NCI-H2171 treated with DMSO at 0.1 percent for 48 hours (cell line): ENCODE measurements at regions not wholly inside any gene's neighbourhood (a gene's known extent, or its start where the extent isn't known, plus 50 kb on each side); places are given as distances from the start of the nearest gene placed in this dataset.
A peak's percentile ranks its signal among the peaks of the same experiment; 100 is the strongest.
"Not testable (repeated sequence)": the region's sequence is repeated elsewhere in the genome, so short reads cannot be mapped to it uniquely, and the experiment has no call there.

Source experiments
- DNase-seq: peaks from one replicate; lab custom pipeline; 2025; lab: John Stamatoyannopoulos, UW

DNA sequence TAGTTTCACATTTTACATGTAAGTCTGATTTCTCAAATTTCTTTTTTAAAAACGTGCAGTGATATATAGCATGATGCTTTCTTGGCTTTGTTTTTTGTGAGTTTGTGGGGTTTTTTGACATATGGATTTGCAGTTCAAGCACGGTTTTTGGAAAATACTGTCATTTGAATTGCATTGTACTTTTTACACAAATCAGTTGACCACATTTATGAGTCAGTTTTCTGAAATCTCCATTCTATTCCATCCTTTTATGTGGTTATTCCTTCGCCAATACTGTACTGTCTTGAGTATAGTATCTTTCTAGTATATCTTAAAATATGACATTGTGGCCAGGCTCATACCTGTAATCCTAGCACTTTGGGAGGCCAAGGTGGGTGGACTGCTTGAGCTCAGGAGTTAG is 890.0 kb upstream of the CITED2 start:
- no peak for DNase-seq

DNA sequence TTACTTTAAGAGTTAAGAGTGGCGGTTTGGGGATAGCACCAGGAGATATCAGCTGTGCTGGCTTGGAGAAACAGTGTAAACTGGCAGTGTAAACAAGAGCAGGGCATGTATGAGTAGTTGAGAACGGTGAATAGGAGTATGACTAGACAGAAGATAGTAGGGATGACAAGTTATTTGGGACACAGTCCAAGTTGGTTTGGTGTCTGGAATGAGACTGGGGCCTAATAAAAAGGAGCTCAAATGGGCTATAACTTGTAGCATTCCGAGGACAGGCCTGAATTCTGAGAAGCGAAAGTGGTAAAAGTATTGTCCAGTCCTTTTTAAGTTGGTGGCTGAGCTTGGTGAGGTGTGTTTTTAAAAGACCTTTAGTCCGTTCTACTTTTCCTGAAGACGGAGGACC is 883.9 kb upstream of the CITED2 start:
- not testable (repeated sequence) for DNase-seq

DNA sequence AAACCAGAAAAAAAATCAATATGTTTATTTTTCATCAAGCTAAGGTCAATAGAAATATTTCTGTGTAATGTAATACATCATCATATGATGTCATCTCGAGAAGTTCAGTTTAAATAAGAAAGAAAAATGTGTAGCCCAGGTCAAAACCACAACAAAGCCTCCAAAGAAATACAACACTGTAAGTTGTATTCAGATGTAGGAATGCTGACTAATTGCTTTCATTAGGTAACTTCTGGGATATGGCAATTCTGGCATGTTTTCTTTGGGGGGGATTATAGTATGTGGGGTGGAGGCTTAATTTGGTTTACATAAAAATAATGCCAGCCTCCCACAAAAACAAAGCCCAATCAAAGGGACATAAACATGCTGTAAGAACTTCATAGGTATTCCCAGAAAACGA is 881.8 kb upstream of the CITED2 start:
- DNase-seq, result peak; percentile 13

DNA sequence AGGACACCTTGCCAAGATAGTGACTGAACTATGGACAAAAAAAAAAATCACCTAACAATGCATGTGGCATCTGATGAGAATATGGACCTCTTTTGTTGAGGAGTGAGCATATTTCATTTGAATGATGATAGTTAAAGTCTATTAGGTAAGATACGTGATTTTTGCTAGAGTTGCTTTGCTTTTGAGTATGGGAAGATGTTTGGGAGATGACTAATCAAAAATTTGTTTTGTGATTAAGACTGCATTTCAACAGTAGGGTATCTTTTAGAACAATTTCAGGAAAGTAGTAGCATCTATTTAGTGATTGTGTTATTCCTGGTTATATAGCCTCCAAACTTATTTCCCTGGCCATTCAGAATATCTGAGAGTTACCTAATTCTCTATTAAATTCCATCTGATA is 878.6 kb upstream of the CITED2 start:
- DNase-seq, result no peak

DNA sequence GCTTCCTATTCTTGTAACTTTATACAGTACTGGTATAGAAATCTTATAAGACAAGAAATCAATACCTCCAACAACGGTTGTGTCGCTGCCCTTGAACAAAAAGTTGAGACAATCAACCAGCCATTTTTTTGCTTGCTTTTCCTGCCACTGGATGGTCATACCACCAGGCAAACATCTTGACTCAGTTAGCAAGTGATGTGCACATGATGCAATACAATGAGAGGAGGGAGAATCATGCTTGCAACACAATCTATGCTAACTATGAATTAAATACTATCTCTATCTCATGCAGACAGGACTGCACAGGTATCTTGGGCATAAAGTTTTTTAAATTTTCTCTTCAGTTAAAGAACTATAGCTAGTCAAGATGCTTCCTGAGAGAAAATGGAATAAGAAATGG is 877.7 kb upstream of the CITED2 start:
- no peak for DNase-seq

DNA sequence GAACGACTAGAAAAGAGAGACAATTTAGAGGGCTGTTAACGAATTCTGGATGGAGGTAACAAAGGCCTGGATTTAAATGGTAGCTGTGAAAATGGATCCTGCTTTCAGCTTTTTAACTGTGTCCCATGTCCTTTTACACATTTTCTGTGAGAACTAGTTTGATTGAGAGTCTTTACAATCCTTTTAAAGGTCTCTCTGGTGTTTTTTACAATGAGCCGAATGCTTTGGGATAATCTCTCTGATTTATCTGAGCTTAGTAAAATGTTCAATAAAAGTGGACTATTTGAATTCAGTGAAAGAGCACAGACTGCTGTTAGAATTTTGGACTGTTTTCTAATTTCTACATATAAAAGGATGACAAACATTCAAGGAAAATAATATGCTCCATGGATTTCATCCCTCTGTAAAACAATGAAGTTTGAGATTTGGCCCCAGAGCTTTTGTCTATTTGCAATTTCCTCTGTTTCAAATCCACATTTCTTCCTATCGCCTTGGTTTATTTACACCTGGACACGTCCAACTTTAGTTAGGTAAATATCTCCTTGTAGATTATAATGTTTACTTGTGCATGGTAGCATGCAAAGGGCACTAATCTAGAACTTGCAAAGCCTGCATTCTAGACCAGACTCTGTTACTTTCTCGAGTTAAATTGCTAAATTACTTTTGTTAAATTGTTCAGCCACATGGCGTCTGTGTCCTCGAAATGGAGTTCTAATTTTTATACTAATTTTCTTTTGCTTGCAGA is 871.0 kb upstream of the CITED2 start:
- DNase-seq, result no peak

DNA sequence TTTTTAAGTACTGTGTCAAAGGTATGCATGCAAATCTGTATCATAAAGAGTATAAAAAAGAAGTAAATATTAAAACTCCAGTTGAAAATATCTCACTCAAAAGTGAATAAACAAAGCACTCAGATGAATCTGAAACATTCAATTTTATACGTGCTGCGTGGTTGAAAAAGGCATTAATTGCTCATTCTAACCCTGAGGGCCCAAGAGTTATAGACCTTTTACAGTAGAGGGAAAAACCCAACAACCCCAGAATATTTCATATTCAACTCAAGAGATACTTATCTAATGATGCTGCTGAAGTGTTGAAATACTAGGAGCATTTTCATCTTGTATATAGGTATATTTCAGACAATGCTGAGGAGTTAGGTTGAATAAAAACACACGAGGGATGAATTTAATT is 862.8 kb upstream of the CITED2 start:
- no peak for DNase-seq

DNA sequence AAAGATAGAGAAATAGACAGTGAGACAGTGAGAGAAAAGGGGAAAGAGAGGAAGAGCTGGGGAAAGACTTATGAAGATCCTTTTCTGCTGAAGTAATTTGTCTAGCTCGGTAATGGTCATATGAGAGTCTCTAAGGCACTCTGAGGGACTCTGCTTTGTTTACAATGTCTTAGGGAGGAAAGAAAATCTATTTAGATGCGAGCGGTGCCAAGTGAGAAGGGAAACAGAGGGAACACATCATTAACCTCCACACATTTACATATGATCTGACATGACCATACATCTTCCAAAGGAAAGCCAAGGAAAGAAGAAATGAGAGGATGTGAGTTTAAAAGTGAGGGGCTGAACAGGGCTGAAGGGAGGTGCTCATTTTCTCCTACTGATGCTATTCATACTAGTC is 862.3 kb upstream of the CITED2 start:
- no peak for DNase-seq

DNA sequence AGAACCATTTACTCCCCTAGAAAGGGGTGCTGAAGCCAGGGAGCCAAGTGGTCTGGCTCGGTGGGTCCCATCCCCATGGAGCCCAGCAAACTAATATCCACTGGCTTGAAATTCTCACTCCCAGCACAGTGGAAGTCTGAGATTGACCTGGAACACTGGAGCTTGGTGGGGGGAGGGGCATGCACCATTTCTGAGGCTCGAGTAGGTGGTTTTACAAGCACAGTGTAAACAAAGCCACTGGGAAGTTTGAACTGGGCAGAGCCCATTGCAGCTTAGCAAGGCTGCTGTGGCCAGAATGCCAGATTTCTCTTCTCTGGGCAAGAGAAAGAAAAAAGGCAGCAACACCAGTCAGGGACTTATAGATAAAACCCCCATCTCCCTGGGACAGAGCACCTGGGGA is 855.8 kb upstream of the CITED2 start:
- DNase-seq, result no peak

DNA sequence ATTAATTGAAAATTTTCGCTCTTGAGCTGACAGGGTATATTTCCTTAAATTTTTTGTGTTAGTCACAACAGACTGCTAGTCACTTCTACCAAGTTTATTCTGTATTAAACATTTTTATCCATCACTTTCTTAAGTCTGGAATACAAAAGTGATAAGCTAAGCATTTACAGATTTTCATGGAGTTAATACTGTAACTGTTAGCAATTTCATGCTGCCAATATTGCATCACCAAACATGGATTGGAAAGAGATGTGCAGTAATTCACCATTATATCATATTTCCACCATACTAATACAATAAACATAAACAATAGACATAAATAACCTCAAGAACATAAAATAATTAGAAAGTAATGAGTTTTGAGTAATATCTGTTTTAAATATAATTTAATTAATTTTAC is 854.0 kb upstream of the CITED2 start:
- DNase-seq, result no peak

DNA sequence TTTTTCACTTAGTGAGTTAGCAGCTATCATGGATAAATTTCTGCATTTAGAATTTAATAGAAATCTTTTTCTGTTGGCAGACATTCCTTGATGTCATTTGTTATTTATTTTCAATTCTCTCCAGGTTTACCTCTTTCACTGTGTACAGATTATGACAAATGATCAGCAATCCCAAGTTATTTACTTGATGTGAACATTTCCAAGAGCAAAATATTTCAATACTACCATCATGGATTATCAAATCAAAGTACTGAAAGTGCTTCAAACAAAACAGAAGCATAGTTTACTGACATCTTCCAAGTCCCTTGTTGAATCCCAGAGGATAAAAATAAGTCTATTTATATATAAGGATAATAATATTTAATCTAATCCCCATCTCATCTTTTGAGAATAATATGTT is 852.2 kb upstream of the CITED2 start:
- DNase-seq, result no peak

DNA sequence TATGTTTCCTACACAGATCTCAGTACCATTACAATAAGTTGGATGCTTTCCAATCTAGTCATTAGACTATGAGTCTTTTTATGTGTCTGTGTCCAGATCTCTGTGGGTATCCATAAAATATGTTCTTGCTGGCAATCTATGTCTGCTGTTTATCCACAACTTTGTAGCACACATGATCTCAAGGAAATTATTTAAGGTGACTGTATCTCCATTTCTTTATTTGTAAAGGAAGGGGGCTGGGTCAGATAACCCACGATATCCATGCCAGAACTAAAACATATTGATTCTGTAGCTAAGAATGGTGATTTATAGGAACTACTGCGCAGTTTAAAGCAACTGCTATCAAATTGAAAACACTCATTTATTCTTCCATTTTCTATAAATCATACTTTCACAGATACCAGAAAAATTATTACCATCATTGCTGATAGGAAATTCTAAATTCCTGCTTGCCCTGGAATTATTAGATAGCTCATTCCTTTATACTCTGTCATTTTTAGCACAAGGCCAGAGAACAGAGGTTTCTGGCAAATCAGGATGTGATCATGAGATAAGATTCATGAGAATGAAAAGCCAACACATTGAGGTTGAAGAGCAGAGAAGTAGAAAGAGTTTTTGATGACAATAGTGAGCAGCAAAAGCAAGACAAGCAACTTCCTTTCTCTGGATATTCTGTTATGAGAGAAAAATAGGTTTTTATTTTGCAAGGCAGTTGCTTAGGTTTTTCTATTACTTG is 851.4 kb upstream of the CITED2 start:
- DNase-seq, result no peak

DNA sequence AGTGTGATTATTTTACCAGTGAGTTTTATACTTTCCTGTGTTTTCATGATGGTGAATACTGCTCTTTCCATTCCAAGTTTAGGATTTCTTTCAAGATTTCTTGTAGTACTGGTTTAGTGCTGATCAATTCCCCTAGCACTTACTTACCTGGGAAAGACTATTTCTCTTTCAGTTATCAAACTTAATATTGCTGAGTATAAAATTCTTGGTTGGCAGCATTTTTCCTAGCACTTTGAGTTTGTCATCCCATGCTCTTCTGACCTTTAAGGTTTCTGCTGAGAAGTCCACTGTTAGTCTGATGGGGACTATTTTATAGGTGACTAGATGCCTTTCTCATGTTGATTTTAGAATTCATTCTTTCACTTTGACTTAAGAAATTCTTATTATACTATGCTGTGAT is 842.8 kb upstream of the CITED2 start:
- DNase-seq, result no peak

DNA sequence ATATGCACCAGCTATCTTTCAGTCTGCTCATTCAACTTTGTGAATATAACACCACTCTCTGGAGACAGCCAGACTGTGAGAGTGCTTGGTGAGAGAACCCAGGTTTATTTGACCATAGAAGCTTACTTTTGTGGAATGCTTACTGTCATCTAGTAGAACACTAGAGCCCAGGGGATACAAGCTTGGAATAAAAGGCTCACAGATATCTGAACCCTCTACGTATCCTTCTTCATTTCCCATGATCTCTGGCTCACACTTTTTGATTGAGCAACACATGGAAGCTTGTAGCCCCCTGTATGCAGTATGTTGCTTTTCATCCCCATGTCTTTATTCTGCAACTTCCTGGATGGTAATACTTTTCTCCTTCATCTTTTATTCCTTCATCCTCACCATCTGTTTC is 835.3 kb upstream of the CITED2 start:
- peak; percentile 76 for DNase-seq

DNA sequence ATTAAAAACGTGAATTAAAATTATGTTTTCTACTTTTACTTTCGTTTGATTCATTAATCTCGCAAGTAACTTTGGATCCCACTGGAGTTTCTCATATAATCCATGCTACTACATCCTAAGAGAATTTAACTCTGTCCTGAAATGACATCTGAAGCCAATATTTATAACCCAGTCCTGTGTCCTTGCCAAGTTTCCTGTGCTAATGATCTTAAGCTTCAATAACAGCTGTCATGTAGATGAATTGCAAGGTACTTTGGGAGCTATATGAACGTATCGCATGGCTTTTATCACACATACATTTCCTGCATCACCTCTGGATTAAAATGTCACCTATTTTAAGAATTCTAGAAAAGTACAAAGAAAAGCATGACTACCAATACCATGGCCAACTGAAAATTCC is 833.8 kb upstream of the CITED2 start:
- peak; percentile 97 for DNase-seq

DNA sequence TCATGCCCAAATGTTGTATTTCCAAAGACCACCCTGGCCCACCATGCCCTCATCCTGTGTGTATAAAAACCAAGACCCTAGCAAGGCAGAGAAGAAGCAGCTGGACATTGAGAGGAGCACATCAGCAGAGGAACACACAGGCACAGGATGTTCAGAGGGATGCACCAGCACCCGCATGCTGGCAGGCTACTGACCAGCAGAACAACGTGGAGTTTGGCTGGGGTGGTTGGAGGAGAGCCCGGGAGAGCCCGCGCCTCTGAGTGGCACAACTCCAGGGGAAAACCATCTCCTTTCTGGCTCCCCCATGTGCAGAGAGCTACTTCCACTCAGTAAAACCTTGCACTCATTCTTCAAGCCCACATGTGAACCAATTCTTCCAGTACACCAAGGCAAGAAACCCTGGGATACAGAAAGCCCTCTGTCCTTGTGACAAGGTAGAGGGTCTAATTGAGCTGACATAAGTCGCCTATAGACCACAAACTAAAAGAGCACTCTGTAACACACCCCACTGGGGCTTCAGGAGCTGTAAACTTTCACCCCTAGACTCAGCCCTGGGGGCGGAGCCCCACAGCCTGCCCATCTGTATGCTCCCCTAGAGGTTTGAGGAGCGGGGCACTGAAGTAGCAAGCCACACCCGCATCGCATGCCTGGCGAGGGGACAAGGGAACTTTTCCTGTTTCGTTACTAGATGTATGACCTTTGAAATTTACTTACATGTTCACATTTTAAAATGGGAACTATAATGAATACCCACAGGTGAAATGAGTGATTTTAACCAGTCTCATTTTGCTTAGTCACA is 831.5 kb upstream of the CITED2 start:
- no peak for DNase-seq

DNA sequence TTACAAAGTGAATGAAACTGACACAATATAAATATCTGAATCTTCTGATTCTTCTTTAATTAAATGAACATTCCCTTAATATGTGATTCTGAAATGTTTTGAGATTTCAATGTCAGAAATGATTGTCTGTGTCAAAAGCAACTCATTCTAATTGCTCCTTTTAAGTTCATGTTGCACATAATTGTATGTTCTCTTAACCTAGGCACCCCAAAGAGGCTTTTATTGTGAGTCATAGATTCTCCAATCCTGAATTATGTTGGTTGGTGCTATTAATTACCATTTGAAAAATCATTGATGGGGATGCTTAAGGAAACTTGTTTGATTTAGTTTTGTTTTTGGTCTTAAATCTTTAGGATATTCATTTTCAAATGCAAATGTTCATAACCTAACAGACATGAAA is 829.7 kb upstream of the CITED2 start:
- DNase-seq, result no peak

DNA sequence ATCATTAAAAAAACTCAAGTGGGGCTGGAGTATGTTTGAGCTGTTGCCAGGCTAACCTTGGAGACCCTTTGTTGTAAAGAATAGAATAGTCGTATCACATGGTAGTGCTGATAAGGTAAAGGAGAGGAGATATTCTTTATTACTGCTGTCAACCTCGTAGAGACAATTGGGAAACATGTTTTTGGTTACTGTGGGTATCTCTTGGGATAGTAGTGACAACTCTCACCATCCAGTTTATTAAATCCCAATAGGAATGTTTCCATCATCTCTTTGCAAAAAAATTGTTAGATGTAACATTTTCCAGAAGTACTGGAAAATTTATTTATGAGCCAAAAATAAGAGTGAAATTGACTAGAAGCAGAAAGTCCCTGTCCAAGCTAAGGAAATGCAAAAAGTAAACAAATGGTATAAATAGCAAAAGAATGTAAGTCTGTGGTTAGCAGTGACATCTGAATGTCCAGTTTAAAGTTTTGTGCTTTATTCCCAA is 829.3 kb upstream of the CITED2 start:
- no peak for DNase-seq

DNA sequence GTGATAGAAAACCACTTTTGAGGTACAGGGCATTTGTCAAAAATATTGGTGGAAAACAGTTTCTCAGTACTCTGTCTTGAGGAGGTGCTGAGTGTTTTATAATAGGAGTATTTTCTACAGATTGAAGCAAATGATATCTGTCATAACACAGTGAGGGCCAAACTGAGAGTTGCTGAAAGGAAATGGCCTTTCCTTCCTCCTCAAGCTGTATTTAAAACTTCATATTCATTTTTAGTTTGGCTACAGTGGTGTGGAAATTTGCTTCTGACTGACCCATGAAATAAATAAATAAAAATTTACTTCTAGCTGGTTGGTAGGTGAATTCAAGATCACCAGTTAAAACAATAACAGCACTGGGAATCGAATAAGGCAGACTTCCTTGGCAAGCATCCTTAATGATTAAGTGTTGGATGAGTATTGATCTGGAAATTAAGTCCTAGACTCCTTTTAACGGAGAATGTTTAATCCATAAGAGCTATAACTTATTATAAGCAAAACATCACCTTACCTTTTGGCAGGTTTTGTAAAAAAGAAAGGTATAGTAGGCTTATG is 828.6 kb upstream of the CITED2 start:
- no peak for DNase-seq

DNA sequence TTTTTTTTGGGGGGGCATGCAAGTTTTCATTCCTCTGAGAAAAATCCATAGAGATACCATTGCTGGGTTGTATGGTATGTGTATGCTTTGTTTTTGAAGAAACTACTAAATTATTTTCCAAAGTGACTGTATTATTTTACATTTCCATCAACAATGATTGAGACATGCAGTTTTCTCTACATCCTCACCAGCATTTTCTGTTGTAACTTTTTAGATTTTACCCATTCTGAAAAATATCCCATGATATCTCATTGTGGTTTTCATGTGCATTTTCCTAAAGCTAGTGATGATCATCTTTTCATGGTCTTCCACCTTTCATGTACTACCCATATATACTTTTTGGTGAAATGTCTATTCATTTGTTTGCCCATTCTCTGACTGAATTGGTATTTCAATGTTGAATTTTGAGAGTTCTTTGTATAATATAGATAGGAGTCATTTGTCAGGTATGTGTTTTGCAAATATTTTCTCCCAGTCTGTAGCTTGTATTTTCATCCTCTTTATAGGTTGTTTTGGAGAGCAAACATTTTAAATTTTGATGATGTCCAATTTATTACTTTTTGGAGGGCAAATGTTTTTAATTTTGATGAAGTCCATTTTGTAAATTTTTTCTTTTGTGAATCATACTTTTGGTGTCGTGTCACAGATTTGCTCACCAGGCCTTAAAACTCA is 827.5 kb upstream of the CITED2 start:
- DNase-seq, result no peak

DNA sequence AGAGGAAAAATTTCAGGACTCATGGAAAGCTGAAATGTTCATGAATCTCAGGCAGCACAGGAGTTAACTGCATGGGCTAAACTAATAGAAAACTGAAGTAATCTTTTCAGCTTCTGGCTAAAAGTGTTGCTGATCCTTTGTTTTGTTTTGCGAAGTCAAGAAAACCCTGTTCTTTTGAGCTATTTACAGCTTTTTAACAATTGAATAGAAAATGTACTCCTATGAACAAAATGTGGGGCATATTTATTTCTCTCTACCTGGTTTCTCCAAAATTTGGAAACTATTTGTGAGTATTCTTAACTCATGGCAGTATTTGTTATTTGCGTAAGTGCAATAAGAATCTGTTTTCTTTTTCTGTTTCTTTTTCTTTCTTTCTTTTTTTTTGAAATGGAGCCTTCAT is 818.8 kb upstream of the CITED2 start:
- peak; percentile 9 for DNase-seq

DNA sequence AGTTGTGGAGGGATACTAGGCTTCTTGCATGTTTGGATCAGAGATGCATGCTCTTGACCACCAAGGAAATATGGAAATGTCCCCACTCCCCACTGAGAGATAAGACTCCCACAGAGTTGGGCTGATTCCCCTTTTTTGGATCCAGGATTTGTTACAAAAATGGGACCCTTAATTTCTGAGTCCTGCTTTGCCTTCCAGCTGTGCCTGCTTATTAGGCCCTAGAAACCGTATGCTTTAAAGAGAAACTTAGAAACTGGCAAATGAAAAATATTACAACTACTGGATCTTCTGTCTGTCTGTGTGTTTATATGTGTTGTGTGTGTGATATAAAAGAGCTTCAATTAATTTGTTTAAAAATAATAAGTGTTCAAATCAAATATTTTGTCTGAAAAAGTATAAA is 817.6 kb upstream of the CITED2 start:
- DNase-seq, result no peak
